HG02798 (cell line): ENCODE measurements at regions not wholly inside any gene's neighbourhood (a gene's known extent, or its start where the extent isn't known, plus 50 kb on each side); places are given as distances from the start of the nearest gene placed in this dataset.
"Not testable (repeated sequence)": the region's sequence is repeated elsewhere in the genome, so short reads cannot be mapped to it uniquely, and the experiment has no call there.

Source experiments
- ATAC-seq: cut with Tn5 transposase; IDR thresholded peaks from one replicate; pipeline ENCODE4 v1.9.1; 2021; ENCODE audit warnings: mild to moderate bottlenecking; ENCODE audit not compliant: unreplicated experiment, poor library complexity

DNA sequence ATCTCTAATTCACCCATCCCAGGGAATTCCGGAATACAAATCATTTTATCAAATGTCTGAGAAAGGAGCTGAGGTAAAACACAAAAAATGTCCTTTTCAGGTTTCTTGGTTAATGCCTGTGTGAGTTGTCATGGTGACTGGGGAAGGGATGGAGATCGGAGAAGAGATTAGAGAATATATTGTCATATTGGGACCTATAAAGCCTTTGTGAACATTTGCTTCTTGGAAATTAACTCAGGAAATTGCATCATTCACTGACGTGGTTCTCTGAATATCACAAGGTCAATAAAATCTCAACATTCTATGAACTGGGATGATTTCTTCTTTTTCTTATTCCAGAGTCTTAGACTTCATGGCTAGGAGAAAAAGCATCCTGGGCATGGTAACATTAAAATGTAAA, 174.8 kb upstream of the GLRA2 start:
- ATAC-seq = no peak

GRCh38 chrX:14352511-14352910, 176.8 kb upstream of the GLRA2 start:
- ATAC-seq = no peak

- ATAC-seq = no peak
These were observed 177.6 kb upstream of the GLRA2 start for GRCh38 chrX:14351611-14352303.

GRCh38 chrX:14347523-14347922, 181.8 kb upstream of the GLRA2 start:
- no peak for ATAC-seq

DNA sequence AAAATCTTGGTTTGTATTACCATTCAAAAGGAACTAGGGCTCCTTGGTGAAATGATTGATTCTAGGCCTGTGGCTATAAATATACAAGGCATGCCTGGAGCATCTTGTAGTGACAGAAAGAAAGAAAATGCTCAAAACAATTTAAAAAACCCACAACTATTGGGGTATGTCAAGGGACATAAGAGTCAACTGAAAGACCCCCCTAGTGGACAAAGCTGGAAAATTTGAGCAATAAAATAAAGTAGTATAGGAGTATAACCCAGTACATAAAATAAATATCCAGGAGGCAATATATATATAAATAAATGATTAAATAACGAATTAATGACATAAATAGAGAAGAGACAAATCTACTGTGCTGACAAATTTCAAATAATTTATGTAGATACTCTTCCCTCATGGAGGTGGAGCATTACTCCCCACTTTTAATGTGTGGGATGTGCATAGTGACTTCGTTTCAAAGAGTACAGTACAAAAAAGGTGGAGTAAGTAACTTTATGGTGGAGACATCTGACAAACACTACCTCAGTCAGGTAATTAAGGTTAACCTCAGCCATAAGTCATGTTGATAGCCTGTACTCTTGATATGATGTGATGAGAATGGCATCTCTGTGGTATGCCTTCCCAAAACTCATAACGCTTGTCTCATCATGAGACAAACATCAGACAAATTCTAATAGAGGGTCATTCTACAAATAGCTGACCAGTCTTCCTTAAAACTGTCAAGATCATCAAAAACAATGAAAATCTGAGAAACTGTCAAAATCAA, 185.0 kb upstream of the GLRA2 start:
- no peak for ATAC-seq

DNA sequence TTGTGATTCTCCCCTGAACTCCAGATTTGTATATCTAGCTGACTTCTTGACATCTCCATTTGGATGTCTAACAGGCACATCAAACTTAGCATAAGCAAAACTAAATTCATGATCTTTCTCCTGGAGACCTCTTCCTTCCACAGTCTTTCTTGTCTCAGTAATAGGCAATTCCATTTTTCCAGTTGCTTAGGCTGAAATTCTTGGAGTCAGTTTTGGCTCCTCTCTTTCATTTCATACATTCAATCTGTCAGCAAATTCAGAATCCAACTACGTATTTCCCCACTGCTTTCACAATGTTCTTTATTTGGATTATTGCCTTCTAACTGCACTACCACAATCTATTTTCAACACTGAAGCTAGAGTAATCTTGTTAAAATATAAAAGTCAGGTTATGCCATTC, 219.9 kb upstream of the GLRA2 start:
- ATAC-seq = no peak

DNA sequence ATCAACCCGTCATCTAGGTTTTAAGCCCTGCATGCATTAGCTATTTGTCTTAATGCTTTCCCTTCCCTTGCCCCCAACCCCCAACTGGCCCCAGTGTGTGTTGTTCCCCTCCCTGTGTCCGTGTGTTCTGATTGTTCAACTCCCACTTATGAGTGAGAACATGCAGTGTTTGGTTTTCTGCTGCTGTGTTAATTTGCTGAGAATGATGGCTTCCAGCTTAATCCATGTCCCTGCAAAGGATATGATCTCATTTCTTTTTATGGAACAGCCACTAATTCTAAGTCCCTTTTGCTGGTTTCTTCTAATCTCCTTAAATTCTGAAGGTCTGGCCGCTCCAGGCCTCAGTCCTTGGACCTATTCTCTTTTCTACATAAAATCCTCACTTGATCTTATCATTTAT, 220.4 kb upstream of the GLRA2 start:
- ATAC-seq = not testable (repeated sequence)

DNA sequence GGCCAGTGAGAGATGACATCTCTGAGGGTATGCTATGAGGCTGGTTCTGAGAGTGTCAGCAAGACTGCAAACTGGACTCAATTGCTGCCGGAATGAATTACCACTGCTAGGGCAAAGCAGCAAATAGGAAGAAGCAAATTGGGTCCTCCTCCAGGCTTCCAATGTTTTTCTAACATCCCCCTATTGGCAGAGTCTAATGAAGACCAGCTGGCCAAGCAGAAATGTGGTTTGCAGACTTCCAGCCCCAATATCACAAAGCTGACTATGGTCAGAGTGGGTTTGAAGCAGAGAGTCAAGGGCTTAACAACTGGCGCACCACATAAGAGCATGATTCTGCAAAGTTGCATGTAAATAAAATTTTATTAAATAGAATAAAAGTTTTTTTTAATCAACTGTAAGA, 225.4 kb upstream of the GLRA2 start:
- no peak for ATAC-seq

- not testable (repeated sequence) for ATAC-seq
These were observed 226.8 kb upstream of the GLRA2 start for GRCh38 chrX:14302561-14302960.

- no peak for ATAC-seq
These were observed 229.0 kb upstream of the GLRA2 start for GRCh38 chrX:14300376-14300775.

GRCh38 chrX:14295426-14295825, 233.9 kb upstream of the GLRA2 start:
- no peak for ATAC-seq

- no peak for ATAC-seq
These were observed 237.5 kb upstream of the GLRA2 start for GRCh38 chrX:14291666-14292500.

GRCh38 chrX:14290335-14290734, 239.0 kb upstream of the GLRA2 start:
- no peak for ATAC-seq

DNA sequence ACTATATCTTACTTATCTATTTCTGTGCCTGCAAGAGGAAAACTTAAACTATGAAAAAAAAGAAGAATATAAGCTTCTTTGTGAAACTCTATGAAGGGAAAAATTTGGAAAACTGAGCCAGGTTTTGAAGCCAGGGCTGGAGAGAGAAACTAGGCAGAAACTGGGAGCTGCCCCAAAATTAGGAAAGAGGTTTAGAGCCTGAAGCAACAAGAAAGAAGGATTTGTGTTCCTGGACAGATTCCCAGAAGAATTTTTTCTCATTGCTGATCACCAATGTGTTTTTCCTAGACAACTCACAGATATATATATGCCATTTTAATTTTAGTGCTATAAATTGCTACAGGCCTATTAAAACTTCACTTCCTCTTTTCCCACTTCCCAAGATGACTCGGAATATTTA, 245.0 kb upstream of the GEMIN8 start:
- ATAC-seq = no peak

DNA sequence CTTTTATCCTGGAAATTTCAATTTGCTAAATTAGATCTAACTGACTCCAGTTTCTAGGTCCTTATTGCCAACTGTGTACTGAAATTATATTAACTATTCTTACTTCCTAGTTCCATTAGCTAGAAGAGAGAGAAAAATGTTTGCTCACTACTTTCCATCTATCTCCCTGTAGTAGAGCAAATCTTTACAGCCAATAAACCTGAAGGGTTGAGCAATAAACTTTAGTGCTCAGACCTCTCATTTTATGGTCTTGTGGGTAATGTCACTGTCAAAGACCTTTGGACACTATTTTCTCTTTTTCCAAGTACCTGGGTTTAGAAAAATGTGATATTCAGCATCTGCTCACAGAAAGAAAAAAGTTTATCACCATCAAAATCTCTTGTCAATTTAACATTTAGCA, 237.5 kb upstream of the GEMIN8 start:
- no peak for ATAC-seq

DNA sequence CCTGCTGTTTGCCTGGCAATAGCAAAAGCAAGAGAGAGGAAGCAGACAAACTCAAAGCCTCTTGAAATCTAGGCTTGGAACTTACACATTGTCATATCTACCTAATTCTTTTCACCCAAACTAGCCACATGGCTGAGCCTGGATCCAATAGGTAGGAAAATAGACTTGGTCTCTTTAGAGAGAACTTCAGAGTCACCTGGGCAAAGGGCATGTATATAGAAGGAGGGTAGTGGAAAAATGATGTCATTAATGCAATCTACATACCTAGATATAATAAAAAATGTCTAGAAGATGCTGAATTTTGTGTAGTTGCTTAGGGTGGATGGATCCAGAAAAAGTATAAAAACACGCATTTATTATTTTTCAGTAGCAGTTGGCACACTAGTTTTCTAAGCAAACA, 237.0 kb upstream of the GEMIN8 start:
- ATAC-seq = no peak

GRCh38 chrX:14243823-14244222, 214.1 kb upstream of the GEMIN8 start:
- no peak for ATAC-seq

GRCh38 chrX:14235004-14235403, 205.3 kb upstream of the GEMIN8 start:
- no peak for ATAC-seq

DNA sequence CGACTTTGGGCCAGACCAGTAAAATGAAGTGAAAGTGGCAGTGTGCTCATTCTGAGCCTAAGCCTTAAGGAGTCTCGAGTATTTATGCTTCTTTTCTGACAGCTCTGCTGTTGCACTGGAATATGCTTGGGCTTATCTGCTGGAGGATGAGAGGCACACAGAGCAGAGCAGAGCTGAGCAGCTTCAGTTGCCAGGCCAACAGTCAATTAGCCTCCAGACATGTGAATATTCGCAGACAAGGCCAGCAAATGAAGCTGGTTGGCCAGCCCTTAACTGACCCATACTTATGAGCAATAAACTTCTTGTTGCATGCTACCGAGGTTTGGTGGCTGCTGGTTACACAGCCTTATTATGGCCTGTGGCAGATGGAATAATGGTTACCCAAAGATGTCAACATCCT, 203.0 kb upstream of the GEMIN8 start:
- ATAC-seq = no peak

DNA sequence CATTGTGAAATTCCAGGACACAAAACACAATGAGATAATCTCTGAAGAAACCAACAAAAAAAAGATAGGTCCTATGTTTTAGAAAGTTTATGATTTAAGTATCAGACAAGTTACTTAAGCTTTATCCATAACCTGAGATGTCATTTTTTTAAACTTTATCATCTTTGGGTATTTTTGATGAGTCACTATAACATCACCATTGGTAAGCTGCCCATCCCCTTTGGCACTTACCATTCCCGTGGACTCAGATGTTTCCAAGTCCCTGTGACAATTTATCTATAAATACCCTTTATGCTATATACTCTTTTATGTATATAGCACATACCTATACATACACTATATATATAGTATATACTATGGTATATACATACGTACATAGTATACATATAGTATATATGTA, 198.9 kb upstream of the GEMIN8 start:
- no peak for ATAC-seq

DNA sequence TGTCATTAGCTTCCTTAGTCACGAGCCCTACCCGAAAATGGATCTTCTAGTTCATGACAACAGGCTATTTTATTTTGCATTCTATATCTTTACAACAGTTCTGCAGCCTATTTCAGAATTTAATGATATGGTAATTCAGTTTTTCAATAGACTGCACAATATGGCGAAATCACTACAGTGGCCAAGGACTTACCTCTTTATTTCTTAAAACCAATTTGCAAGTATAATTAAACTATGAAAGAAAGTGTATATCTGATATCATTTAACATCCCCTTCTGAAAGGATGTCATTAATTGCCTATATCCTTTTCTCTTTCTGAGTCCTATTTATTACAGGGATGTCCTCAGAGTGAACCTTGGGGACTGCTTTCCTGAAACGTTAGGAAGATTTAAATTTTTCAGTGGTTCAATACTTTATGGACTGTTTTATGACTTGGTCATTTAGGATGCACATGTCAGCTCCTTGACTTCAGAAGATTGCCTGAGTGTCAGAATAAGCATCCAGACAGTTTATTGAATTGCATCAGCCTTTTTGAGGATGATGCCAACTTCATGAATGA, 190.8 kb upstream of the GEMIN8 start:
- ATAC-seq = no peak
